Calu3 (cell line): ENCODE measurements at regions not wholly inside any gene's neighbourhood (a gene's known extent, or its start where the extent isn't known, plus 50 kb on each side); places are given as distances from the start of the nearest gene placed in this dataset.

Source experiments
- BruUV-seq: library from RNA; stranded (reverse); fragments of 400-500 nt; replicated peaks from 2 replicates; lab custom pipeline; 2021; lab: Mats Ljungman, UMichigan
- CTCF ChIA-PET: fragments of 300-600 bp; sonication (Branson Sonifier 250); formaldehyde crosslinking; loops from one replicate; lab custom pipeline; 2022; ENCODE audit warnings: antibody characterized with exemption; lab: Charles Lee
- DNase-seq: peaks from one replicate; pipeline ENCODE4 v3.0.0; 2022
- H3K27ac Mint-ChIP-seq: one replicate; pipeline ENCODE4 v1.8.0; 2022; ENCODE audit warnings: mixed read lengths; ENCODE audit not compliant: unreplicated experiment
- H3K27me3 Mint-ChIP-seq: one replicate; pipeline ENCODE4 v1.8.0; 2022; ENCODE audit warnings: mixed read lengths; ENCODE audit not compliant: unreplicated experiment
- H3K36me3 Mint-ChIP-seq: one replicate; pipeline ENCODE4 v1.8.0; 2022; ENCODE audit warnings: mild to moderate bottlenecking, moderate library complexity, mixed read lengths; ENCODE audit not compliant: insufficient read depth, unreplicated experiment
- H3K4me1 Mint-ChIP-seq: one replicate; pipeline ENCODE4 v1.8.0; 2022; ENCODE audit warnings: mild to moderate bottlenecking, low read depth, mixed read lengths; ENCODE audit not compliant: unreplicated experiment
- H3K4me3 Mint-ChIP-seq: one replicate; pipeline ENCODE4 v1.8.0; 2022; ENCODE audit warnings: mild to moderate bottlenecking, low read depth, moderate library complexity, mixed read lengths; ENCODE audit not compliant: unreplicated experiment
- H3K9me3 Mint-ChIP-seq: one replicate; pipeline ENCODE4 v1.8.0; 2022; ENCODE audit warnings: low read depth, mixed read lengths; ENCODE audit not compliant: unreplicated experiment
- intact Hi-C: fragments of 100-400 bp; cut with micrococcal nuclease; formaldehyde crosslinking; loops from one replicate; pipeline ENCODE4 v1.10.0; 2022; ENCODE audit not compliant: unreplicated experiment
- TF ChIP-seq, protein P1 (sequence below): fragments of 200-600 bp; IDR thresholded peaks from one replicate; pipeline ENCODE4 v1.8.0; 2022; ENCODE audit warnings: antibody characterized with exemption; ENCODE audit not compliant: unreplicated experiment

DNA sequence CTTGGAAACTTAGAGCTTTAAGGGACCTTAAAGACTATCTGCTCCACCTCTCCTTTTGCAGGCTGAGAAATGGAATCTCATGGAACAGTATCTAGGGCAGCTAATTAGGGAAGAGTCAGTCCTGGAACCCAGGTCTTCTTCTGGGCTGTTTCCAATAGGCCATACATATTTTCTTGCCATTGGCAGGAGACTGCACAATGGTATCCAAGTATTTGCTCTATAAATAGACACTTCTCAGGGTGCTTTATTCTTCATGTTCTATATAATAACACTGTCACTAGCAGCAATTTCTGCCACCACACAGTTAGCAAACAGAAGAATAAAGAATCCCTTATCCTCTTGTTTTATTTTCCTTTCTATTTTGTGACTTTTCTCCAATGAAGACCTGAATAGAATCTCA lies 291.7 kb downstream of the C4orf33 start:
- no TSS peak for BruUV-seq
- intact Hi-C loops = no loop called here
- H3K36me3 Mint-ChIP-seq = no peaks in the 10 kb centered on the region
- no peak for DNase-seq
- TF ChIP-seq, protein P1, sequence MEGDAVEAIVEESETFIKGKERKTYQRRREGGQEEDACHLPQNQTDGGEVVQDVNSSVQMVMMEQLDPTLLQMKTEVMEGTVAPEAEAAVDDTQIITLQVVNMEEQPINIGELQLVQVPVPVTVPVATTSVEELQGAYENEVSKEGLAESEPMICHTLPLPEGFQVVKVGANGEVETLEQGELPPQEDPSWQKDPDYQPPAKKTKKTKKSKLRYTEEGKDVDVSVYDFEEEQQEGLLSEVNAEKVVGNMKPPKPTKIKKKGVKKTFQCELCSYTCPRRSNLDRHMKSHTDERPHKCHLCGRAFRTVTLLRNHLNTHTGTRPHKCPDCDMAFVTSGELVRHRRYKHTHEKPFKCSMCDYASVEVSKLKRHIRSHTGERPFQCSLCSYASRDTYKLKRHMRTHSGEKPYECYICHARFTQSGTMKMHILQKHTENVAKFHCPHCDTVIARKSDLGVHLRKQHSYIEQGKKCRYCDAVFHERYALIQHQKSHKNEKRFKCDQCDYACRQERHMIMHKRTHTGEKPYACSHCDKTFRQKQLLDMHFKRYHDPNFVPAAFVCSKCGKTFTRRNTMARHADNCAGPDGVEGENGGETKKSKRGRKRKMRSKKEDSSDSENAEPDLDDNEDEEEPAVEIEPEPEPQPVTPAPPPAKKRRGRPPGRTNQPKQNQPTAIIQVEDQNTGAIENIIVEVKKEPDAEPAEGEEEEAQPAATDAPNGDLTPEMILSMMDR = no peak
- H3K27ac Mint-ChIP-seq = no peak overlapping the region
- H3K4me1 Mint-ChIP-seq = no peaks in the 10 kb centered on the region
- CTCF ChIA-PET = no interaction called here
- no peaks in the 10 kb centered on the region for H3K9me3 Mint-ChIP-seq
- H3K4me3 Mint-ChIP-seq = no peak overlapping the region
- no peaks in the 10 kb centered on the region for H3K27me3 Mint-ChIP-seq

- intact Hi-C loops = no loop called here
- BruUV-seq = no TSS peak
- H3K27ac Mint-ChIP-seq = no peak overlapping the region
- CTCF ChIA-PET = no interaction called here
- no peaks in the 10 kb centered on the region for H3K4me1 Mint-ChIP-seq
- H3K4me3 Mint-ChIP-seq = no peak overlapping the region
- H3K9me3 Mint-ChIP-seq = no peaks in the 10 kb centered on the region
- TF ChIP-seq, protein P1 = no peak
- DNase-seq = no peak
- H3K36me3 Mint-ChIP-seq = no peaks in the 10 kb centered on the region
- H3K27me3 Mint-ChIP-seq = no peaks in the 10 kb centered on the region
Observed at GRCh38 chr4:129393976-129394375, 298.0 kb downstream of the C4orf33 start.

DNA sequence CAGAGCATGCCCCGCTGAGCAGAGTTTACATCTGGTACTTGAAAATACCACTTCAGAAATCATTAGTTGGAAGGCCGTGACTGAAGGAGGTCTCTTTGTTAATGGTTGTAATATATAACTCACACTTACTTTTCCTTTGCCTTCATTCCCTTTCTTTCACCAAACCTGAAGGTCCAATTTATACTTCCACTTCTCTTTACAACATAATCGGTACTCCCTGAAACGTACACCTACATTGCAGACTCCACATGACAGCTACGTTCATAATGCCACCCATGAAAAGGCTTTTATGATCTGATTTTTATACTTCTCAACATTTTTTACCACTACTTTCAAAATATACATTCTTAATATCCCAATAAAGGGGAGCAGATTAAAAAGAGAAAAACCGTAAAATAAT lies 298.7 kb downstream of the C4orf33 start:
- Mint-ChIP-seq H3K4me3 (no peak overlapping the region), H3K27me3 (no peaks in the 10 kb centered on the region), H3K27ac (no peak overlapping the region), H3K9me3 (no peaks in the 10 kb centered on the region), H3K4me1 (no peaks in the 10 kb centered on the region), H3K36me3 (no peaks in the 10 kb centered on the region)
- no TSS peak for BruUV-seq
- TF ChIP-seq, protein P1 = no peak
- CTCF ChIA-PET = no interaction called here
- no peak for DNase-seq
- intact Hi-C loops = no loop called here

DNA sequence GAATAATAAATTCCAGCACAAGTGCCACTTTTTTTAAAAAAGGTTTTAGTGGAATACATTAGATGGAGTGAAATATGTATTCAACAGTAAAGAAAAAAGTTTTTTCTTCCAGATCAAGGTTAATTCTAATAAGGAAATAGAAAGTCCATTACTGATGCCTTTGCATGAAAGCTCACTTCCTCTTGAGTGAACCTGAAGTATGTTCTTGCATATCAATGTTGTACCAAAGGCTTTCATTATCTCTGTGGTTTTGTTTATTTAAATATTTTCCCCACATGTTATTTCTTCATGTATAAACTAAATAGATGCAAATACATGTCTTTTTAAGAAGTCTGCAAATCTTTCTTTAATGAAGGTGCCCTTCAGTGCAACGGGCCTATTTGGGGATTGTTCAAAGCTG lies 307.9 kb downstream of the C4orf33 start:
- H3K4me3 Mint-ChIP-seq = no peak overlapping the region
- no peaks in the 10 kb centered on the region for H3K36me3 Mint-ChIP-seq
- CTCF ChIA-PET = no interaction called here
- BruUV-seq = no TSS peak
- TF ChIP-seq, protein P1 = no peak
- no peak overlapping the region for H3K27ac Mint-ChIP-seq
- H3K4me1 Mint-ChIP-seq = no peaks in the 10 kb centered on the region
- intact Hi-C loops = no loop called here
- H3K27me3 Mint-ChIP-seq = no peaks in the 10 kb centered on the region
- no peaks in the 10 kb centered on the region for H3K9me3 Mint-ChIP-seq
- no peak for DNase-seq
